Erythroblast (primary cell): ENCODE measurements at regions not wholly inside any gene's neighbourhood (a gene's known extent, or its start where the extent isn't known, plus 50 kb on each side); places are given as distances from the start of the nearest gene placed in this dataset.

ENCODE experiments used
- GATA1 ChIP-seq: IDR thresholded peaks from 2 replicates; pipeline ENCODE4 v1.6.1; 2011; ENCODE audit warnings: low read depth, mild to moderate bottlenecking, control low read depth, low read length, moderate library complexity
- POLR2A ChIP-seq: IDR thresholded peaks from 2 replicates; pipeline ENCODE4 v1.6.1; 2011; ENCODE audit warnings: mild to moderate bottlenecking, low read length

DNA sequence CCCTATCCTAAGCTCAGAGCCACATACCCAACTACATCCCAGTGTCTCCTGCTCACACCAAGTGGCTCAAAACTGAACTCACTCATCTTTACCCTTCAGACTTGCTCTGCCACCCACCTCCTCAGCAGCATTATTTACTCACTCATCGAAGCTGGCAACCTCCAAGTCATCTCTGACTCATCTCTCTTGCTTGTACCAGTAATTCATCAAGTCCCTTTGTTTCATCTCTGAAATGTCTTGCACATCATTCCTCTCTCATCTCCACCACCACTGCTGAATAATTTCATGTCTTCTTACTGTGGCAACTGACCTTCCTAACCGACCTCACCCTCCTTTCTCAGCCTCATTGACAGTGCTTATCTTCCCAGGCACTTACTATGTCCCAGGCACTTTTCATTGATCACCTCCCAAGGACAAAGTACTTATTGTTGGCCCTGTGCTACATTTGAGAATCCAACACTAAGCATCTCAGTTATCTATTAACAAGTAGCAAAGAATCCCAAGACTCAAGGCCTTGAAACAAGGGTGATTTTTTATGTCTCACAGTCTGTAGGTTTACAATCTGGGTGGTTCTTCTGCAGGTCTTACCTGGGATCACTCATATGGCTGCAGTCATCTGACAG is 82.0 kb downstream of the MRPL46 start:
- TF ChIP-seq POLR2A, result no peak
- no peak for TF ChIP-seq GATA1
